ENCODE measurements at regions not wholly inside any gene's neighbourhood (a gene's known extent, or its start where the extent isn't known, plus 50 kb on each side); places are given as distances from the start of the nearest gene placed in this dataset.

DNA sequence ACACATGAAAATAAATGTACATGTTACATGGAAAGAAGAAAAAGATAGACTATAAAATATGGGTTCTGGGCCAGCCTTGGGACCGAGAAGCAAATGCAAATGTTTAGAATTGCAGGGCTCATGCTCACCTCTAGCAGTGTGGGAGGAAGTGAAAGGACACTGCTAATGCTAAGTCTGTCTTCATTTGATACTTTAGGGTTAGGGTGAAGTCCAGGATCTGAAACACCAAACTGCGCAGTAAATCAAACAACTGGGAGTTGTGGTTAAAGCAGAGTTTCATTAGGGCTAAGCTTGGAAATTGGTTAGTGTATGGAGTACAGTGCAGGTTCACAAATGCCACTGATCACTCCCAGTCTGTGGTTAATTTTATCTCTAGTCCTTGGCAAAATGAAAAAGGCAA lies 73.2 kb upstream of the PDK4 start:
- no peak for DNase-seq (ENCODE audit: extremely low read depth, low read depth)

DNA sequence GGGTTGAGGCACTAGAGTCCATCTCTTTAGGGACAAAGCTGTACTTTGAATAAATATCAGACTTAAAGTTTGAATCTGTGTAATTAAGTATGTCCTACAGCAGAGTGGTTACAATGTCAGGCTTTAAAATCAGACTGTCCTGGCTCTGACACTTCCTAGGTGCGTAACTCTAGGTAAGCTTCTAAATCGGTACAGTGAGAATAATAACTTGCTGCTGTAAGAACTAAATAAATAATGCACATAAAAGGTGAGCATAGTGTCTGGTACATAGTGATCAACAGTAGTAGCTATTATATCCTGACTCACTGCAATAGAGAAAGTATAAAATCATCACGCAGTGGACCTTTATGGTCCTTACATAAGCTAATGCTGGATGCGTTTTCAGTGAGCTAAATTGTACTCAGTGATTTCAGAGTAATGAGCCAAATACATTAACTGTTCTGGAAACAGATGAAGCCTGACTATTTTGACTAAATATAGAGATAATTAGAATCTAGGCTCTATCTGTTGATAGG lies 72.2 kb upstream of the PDK4 start:
- DNase-seq (ENCODE audit: extremely low read depth, low read depth), result no peak

DNA sequence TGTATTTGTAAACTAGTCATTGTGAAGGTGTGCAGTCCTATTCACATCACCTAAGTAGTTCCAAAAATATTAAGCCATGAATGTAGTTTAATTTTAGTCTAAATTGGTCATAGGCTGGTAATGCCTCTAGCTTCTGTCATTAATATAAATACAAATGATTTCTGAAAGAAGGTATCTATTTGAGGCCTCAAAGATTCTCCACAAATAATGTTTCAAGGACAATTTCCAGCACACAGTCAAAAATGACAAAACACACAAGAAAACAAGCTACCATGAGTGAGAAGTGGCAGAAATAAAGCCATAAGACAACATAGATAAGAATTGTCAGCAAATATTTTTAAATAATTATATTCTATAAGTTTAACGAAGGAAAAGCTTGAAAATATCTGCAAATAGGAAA lies 66.7 kb upstream of the PDK4 start:
- no peak for DNase-seq (ENCODE audit: extremely low read depth, low read depth)

DNA sequence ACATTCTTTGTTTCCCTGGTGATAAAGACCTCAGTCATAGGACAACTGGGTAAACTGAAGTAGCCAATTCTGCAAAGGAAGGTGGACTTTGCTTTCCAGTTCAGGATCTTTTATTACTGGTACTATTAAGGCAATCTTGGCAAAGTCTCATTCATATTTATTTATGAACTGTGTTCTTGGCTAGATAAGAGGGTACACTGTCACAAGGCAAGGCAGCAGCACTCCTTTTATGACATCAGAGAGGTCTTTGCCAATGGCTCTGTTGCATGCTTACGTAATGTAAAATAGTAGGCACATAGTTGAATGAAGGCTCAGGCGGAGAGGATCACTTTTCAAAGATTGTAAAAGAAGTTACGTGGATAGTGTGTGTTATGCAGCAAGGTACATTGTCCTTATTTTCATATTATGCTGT lies 63.7 kb upstream of the PDK4 start:
- no peak for DNase-seq (ENCODE audit: extremely low read depth, low read depth)

DNA sequence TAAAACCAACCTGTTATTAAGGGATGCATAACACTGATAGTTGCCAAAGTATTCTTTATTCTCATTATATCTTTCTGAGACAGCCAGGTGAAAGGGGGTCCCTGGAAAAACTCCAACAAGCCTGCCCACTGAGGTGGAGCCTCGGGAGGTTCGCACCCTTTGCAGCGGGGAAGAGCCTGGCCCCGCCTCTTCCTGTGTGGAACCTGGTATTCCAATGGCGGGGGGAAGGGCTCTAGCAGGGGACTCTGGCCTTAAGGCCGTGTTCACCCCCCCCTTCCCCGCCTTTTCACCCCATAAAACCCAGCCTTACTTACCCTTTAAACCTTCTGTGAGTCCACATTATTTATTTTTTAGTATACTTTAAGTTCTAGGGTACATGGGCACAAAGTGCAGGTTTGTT lies 62.4 kb upstream of the PDK4 start:
- DNase-seq (ENCODE audit: extremely low read depth, low read depth), result no peak

DNA sequence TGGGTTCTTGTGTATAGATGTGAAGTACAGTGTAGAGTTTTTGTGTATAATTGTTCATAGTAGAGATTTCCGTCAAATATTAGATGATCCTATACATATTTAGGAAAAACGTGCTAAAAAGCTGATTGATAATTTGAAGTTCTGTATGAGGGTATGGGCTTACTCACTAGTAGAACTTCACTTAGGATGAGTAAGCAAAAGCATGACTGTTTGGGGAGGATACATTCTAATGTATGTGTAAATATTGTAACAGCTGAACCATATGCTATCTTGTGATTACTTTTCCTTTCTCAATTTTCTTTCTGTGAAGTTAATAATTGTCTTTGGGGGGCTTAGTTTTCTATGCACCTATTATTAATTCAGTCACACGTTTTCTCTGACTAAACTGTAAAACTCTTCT lies 53.2 kb upstream of the PDK4 start:
- no peak for DNase-seq (ENCODE audit: extremely low read depth, low read depth)

DNA sequence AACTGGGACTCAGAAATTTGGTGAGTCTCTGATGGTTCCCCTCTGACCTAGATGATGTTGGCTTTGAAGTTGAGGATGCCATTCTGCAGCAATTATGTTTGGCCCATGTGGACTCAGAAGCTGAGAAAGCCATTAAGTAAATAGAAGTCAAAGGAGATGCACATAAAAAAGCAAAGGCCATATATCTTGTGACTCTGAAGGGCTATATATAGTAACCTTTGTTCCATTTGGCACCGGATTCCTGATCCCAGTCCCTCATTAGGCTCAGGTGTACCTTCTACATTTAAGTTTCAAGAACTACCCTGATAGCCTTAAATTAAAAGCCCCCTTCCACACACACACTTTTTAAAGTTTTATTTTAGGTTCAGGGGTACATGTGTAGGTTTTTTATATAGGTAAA lies 50.0 kb upstream of the PDK4 start:
- no peak for DNase-seq (ENCODE audit: extremely low read depth, low read depth)

Data from NCI-H460 (cell line).